Endothelial cell of umbilical vein (primary cell): ENCODE measurements at regions not wholly inside any gene's neighbourhood (a gene's known extent, or its start where the extent isn't known, plus 50 kb on each side); places are given as distances from the start of the nearest gene placed in this dataset.

Source experiments
- BruUV-seq: library from RNA; stranded (reverse); fragments of 400-500 nt; replicated peaks from 2 replicates; lab custom pipeline; 2021; lab: Mats Ljungman, UMichigan
- CTCF ChIA-PET: fragments of 300-600, 350-600 bp; sonication (Branson Sonifier 250); formaldehyde crosslinking; loops from one replicate; lab custom pipeline; 2021; ENCODE audit warnings: antibody characterized with exemption, inconsistent platforms; lab: Charles Lee
- POLR2A ChIA-PET: fragments of 300-600, 350-600 bp; sonication (Branson Sonifier 250); formaldehyde crosslinking; loops from one replicate; lab custom pipeline; 2021; ENCODE audit warnings: antibody characterized with exemption, inconsistent platforms; lab: Charles Lee
- DNase-seq: peaks from one replicate; pipeline ENCODE4 v3.0.0-alpha.2; 2011; ENCODE audit warnings: low read depth, low spot score
- FAIRE-seq: peaks from 2 replicates; lab custom pipeline; 2011; peaks lifted over from hg19 to GRCh38; lab: Jason Lieb, UNC
- H2AFZ ChIP-seq: 2 replicates; pipeline ENCODE4 v1.6.0; 2012; ENCODE audit warnings: low read depth, low read length, control low read depth, inconsistent platforms
- H3K27ac ChIP-seq: 2 replicates; pipeline ENCODE4 v1.5.1; 2011; ENCODE audit warnings: low read depth, mild to moderate bottlenecking, control low read depth, low read length, moderate library complexity; ENCODE audit not compliant: insufficient read depth
- H3K27me3 ChIP-seq, 2 experiments: 2 replicates each; pipeline versions ENCODE4 v1.6.0 to v1.6.1; 2011; ENCODE audit warnings: low read length in 2 of 2, mixed read lengths in 1 of 2; ENCODE audit not compliant: control insufficient read depth in 2 of 2, insufficient read depth in 2 of 2
- H3K36me3 ChIP-seq, 2 experiments: 2 replicates in 1 of 2; 3 replicates in 1 of 2; pipeline ENCODE4 v1.5.1; 2011; ENCODE audit warnings: low read length in 2 of 2, mild to moderate bottlenecking in 1 of 2, moderate library complexity in 1 of 2; ENCODE audit not compliant: control insufficient read depth in 2 of 2, insufficient read depth in 2 of 2; ENCODE audit errors: extremely low read depth in 1 of 2
- H3K4me1 ChIP-seq: 3 replicates; pipeline ENCODE4 v1.5.1; 2011; ENCODE audit warnings: mild to moderate bottlenecking, low read length; ENCODE audit not compliant: control insufficient read depth, insufficient read depth; ENCODE audit errors: extremely low read depth
- H3K4me2 ChIP-seq: 2 replicates; pipeline ENCODE4 v1.6.1; 2011; ENCODE audit warnings: low read length, control low read depth, mixed read lengths; ENCODE audit not compliant: insufficient read depth
- H3K4me3 ChIP-seq, 3 experiments: fragments of 200-600 bp in 1 of 3; sonication (generic), shearing (Covaris generic) in 1 of 3; replicated peaks in 1 of 3; 2 replicates each; pipeline ENCODE4 v1.5.1; 2011 to 2016; ENCODE audit warnings: control low read depth in 3 of 3, low read length in 3 of 3, mild to moderate bottlenecking in 2 of 3, inconsistent platforms in 1 of 3, low read depth in 1 of 3, moderate library complexity in 1 of 3; ENCODE audit not compliant: insufficient read depth in 1 of 3
- H3K79me2 ChIP-seq: 2 replicates; pipeline ENCODE4 v1.6.0; 2012; ENCODE audit warnings: low read length, inconsistent platforms; ENCODE audit not compliant: control insufficient read depth, insufficient read depth
- H3K9ac ChIP-seq: replicated peaks from 2 replicates; pipeline ENCODE3; 2011; ENCODE audit warnings: low read length, control low read depth; ENCODE audit not compliant: insufficient read depth; ENCODE audit errors: extremely low read depth
- H3K9me1 ChIP-seq: replicated peaks from 3 replicates; pipeline ENCODE4 v1.6.0; 2011; ENCODE audit warnings: mild to moderate bottlenecking, low read length; ENCODE audit not compliant: control insufficient read depth, insufficient read depth; ENCODE audit errors: extremely low read depth
- H3K9me3 ChIP-seq: replicated peaks from 2 replicates; pipeline ENCODE4 v1.5.1; 2012; ENCODE audit warnings: low read length, inconsistent platforms; ENCODE audit not compliant: control insufficient read depth, insufficient read depth
- H4K20me1 ChIP-seq: replicated peaks from 2 replicates; pipeline ENCODE3; 2011; ENCODE audit warnings: mild to moderate bottlenecking, low read length; ENCODE audit not compliant: control insufficient read depth, insufficient read depth; ENCODE audit errors: extremely low read depth
- EZH2 ChIP-seq: IDR thresholded peaks from 2 replicates; pipeline ENCODE4 v1.6.1; 2012; ENCODE audit warnings: borderline replicate concordance, low read depth, mild to moderate bottlenecking, moderate library complexity, low read length, inconsistent platforms; ENCODE audit not compliant: severe bottlenecking
- FOS ChIP-seq: IDR thresholded peaks from 2 replicates; pipeline ENCODE4 v1.6.1; 2011; ENCODE audit warnings: mild to moderate bottlenecking, low read length, moderate library complexity, borderline replicate concordance; ENCODE audit not compliant: insufficient read depth
- GATA2 ChIP-seq: IDR thresholded peaks from 2 replicates; pipeline ENCODE4 v1.7.0; 2011; ENCODE audit warnings: low read depth, mild to moderate bottlenecking, moderate library complexity, mixed read lengths, low read length; ENCODE audit not compliant: insufficient read length, insufficient read depth
- JUN ChIP-seq: IDR thresholded peaks from 2 replicates; pipeline ENCODE4 v1.6.1; 2011; ENCODE audit warnings: borderline replicate concordance, low read depth; ENCODE audit not compliant: insufficient read length, insufficient read depth
- MYC ChIP-seq: IDR thresholded peaks from one replicate; pipeline ENCODE4 v1.6.1; 2011; ENCODE audit warnings: mild to moderate bottlenecking, low read depth, low read length
- POLR2A ChIP-seq: IDR thresholded peaks from 2 replicates; pipeline ENCODE4 v1.6.1; 2012; ENCODE audit warnings: low read depth, mild to moderate bottlenecking, control low read depth, low read length
- POLR2AphosphoS5 ChIP-seq: IDR thresholded peaks from 2 replicates; pipeline ENCODE4 v1.6.1; 2012; ENCODE audit warnings: low read depth, mild to moderate bottlenecking, control low read depth, low read length, moderate library complexity; ENCODE audit not compliant: insufficient read depth
- dilution Hi-C: fragments of 300-500 bp; cut with MboI; formaldehyde crosslinking; loops from one replicate; pipeline ENCODE4 v1.15.0; 2019; ENCODE audit warnings: low sequenced_read_pairs; ENCODE audit not compliant: extremely low pct_ligation_motif_present
- intact Hi-C: fragments of 100-400 bp; cut with micrococcal nuclease; formaldehyde crosslinking; loops from one replicate; pipeline ENCODE4 v1.10.0; 2022
- TF ChIP-seq, protein P1 (sequence below), 2 donors: IDR thresholded peaks; 1 replicate in 1 of 2; 2 replicates in 1 of 2; pipeline ENCODE4 v1.5.1; 2011; ENCODE audit warnings: low read length in 2 of 2, mild to moderate bottlenecking in 2 of 2, moderate library complexity in 2 of 2, control low read depth in 1 of 2, inconsistent platforms in 1 of 2, low read depth in 1 of 2; ENCODE audit not compliant: insufficient read depth in 1 of 2; ENCODE audit errors: extremely low read depth in 1 of 2
- TF ChIP-seq, protein P2 (sequence below): IDR thresholded peaks from 2 replicates; pipeline ENCODE4 v1.6.1; 2011; ENCODE audit not compliant: insufficient read depth, insufficient read length

DNA sequence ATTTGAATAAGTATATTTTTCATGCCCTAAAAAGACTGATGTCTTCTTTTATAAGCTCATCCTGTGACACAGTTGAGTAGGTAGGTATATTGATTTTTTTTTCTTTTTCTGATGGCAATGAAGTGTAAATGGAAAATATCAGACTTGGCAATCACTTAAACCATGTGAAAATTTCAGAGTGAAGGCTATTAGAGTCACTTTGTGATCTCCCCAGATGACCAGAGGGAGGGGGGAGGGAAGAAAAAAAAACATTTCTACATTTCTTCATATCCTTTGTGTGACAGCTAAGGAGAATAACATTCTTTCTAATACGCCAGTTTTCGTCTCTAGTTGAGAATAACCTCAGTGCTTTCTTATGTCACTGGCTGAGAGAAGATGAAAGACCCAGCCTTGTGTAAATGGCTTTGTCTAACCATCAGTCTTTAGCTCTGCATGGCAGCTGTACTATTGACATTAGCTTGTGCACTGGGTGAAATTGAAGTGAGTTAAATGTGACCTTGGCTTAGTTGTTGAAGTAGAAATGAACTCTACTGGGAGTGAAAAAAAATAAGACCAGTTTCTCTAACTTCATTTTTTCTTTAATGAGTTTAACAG, 332.1 kb upstream of the DACH1 start:
- POLR2A ChIA-PET, result no interaction called here
- no peaks in the 10 kb centered on the region for H3K36me3 ChIP-seq
- dilution Hi-C loops, result no loop called here
- no peak overlapping the region for H2AFZ ChIP-seq
- H3K9ac ChIP-seq, result no peak overlapping the region
- DNase-seq (no peak), FAIRE-seq (no peak)
- H3K4me2 ChIP-seq, result no peak overlapping the region
- H4K20me1 ChIP-seq, result no peaks in the 10 kb centered on the region
- H3K9me3 ChIP-seq, result no peaks in the 10 kb centered on the region
- no peak for TF ChIP-seq EZH2
- TF ChIP-seq, protein P1, sequence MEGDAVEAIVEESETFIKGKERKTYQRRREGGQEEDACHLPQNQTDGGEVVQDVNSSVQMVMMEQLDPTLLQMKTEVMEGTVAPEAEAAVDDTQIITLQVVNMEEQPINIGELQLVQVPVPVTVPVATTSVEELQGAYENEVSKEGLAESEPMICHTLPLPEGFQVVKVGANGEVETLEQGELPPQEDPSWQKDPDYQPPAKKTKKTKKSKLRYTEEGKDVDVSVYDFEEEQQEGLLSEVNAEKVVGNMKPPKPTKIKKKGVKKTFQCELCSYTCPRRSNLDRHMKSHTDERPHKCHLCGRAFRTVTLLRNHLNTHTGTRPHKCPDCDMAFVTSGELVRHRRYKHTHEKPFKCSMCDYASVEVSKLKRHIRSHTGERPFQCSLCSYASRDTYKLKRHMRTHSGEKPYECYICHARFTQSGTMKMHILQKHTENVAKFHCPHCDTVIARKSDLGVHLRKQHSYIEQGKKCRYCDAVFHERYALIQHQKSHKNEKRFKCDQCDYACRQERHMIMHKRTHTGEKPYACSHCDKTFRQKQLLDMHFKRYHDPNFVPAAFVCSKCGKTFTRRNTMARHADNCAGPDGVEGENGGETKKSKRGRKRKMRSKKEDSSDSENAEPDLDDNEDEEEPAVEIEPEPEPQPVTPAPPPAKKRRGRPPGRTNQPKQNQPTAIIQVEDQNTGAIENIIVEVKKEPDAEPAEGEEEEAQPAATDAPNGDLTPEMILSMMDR (IDR thresholded peaks at IDR 0.05; ENCODE audit: extremely low read depth in 1 of 2, insufficient read depth in 1 of 2, low read depth in 1 of 2, low read length in 2 of 2), result no peak
- no peak for TF ChIP-seq GATA2
- TF ChIP-seq POLR2AphosphoS5, result no peak
- TF ChIP-seq JUN, result no peak
- TF ChIP-seq FOS, result no peak
- TF ChIP-seq POLR2A, result no peak
- TF ChIP-seq MYC, result no peak
- TF ChIP-seq, protein P2, sequence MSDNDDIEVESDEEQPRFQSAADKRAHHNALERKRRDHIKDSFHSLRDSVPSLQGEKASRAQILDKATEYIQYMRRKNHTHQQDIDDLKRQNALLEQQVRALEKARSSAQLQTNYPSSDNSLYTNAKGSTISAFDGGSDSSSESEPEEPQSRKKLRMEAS, result no peak
- no peak overlapping the region for H3K4me3 ChIP-seq
- no peaks in the 10 kb centered on the region for H3K9me1 ChIP-seq
- CTCF ChIA-PET, result no interaction called here
- H3K27ac ChIP-seq, result no peak overlapping the region
- H3K79me2 ChIP-seq, result no peaks in the 10 kb centered on the region
- H3K27me3 ChIP-seq, result no peaks in the 10 kb centered on the region
- H3K4me1 ChIP-seq, result no peaks in the 10 kb centered on the region
- BruUV-seq, result no TSS peak
- intact Hi-C loops, result no loop called here
